Colonic mucosa (tissue), 4 donors: ENCODE measurements at regions not wholly inside any gene's neighbourhood (a gene's known extent, or its start where the extent isn't known, plus 50 kb on each side); places are given as distances from the start of the nearest gene placed in this dataset.

Experiments used
- DNase-seq: peaks from one replicate; pipeline ENCODE4 v3.0.0-alpha.2; 2020
- H3K27ac ChIP-seq: fragments of 200-600 bp; one replicate; pipeline ENCODE4 v1.8.0; 2021
- H3K27me3 ChIP-seq: fragments of 200-600 bp; one replicate; pipeline ENCODE4 v1.8.0; 2021
- H3K36me3 ChIP-seq: fragments of 200-600 bp; one replicate; pipeline ENCODE4 v1.8.0; 2021
- H3K4me1 ChIP-seq: fragments of 200-600 bp; one replicate; pipeline ENCODE4 v1.8.0; 2021; ENCODE audit warnings: mild to moderate bottlenecking
- H3K4me3 ChIP-seq: fragments of 200-600 bp; one replicate; pipeline ENCODE4 v1.8.0; 2021
- H3K9ac ChIP-seq, 2 donors: one replicate each; pipeline ENCODE4 v1.7.0; 2013; ENCODE audit warnings: control low read depth in 2 of 2, low read depth in 2 of 2, low read length in 2 of 2
- H3K9me3 ChIP-seq: fragments of 200-600 bp; one replicate; pipeline ENCODE4 v1.8.0; 2021
- intact Hi-C: fragments of 100-400 bp; cut with DNase I; formaldehyde crosslinking; loops from one replicate; pipeline ENCODE4 v1.14.1; 2022
- TF ChIP-seq, protein P1 (sequence below): fragments of 200-600 bp; IDR thresholded peaks from one replicate; pipeline ENCODE4 v1.8.0; 2022; ENCODE audit warnings: antibody characterized with exemption, mild to moderate bottlenecking
- donor health status: healthy.
- donor health status: DM: no; HTN: no; CAD: no.
- donor health status: DM: no; HTN: no; CAD: no.

- no peaks in the 10 kb centered on the region for H3K36me3 ChIP-seq
- TF ChIP-seq, protein P1, sequence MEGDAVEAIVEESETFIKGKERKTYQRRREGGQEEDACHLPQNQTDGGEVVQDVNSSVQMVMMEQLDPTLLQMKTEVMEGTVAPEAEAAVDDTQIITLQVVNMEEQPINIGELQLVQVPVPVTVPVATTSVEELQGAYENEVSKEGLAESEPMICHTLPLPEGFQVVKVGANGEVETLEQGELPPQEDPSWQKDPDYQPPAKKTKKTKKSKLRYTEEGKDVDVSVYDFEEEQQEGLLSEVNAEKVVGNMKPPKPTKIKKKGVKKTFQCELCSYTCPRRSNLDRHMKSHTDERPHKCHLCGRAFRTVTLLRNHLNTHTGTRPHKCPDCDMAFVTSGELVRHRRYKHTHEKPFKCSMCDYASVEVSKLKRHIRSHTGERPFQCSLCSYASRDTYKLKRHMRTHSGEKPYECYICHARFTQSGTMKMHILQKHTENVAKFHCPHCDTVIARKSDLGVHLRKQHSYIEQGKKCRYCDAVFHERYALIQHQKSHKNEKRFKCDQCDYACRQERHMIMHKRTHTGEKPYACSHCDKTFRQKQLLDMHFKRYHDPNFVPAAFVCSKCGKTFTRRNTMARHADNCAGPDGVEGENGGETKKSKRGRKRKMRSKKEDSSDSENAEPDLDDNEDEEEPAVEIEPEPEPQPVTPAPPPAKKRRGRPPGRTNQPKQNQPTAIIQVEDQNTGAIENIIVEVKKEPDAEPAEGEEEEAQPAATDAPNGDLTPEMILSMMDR = no peak
- H3K4me3 ChIP-seq = no peak overlapping the region
- no peak overlapping the region for H3K9ac ChIP-seq
- intact Hi-C loops = no loop called here
- H3K27ac ChIP-seq = no peak overlapping the region
- H3K9me3 ChIP-seq = no peaks in the 10 kb centered on the region
- DNase-seq = no peak
- H3K27me3 ChIP-seq = no peaks in the 10 kb centered on the region
- H3K4me1 ChIP-seq = no peaks in the 10 kb centered on the region
Observed at GRCh38 chr6:101296169-101296960, 97.1 kb upstream of the GRIK2 start.

GRCh38 chr6:101302593-101302992 lies 90.9 kb upstream of the GRIK2 start:
- H3K4me1 ChIP-seq = no peaks in the 10 kb centered on the region
- H3K4me3 ChIP-seq = no peak overlapping the region
- no peaks in the 10 kb centered on the region for H3K9me3 ChIP-seq
- H3K36me3 ChIP-seq = no peaks in the 10 kb centered on the region
- H3K27me3 ChIP-seq = no peaks in the 10 kb centered on the region
- TF ChIP-seq, protein P1 = no peak
- no peak overlapping the region for H3K27ac ChIP-seq
- no peak for DNase-seq
- intact Hi-C loops = no loop called here
- H3K9ac ChIP-seq = no peak overlapping the region

DNA sequence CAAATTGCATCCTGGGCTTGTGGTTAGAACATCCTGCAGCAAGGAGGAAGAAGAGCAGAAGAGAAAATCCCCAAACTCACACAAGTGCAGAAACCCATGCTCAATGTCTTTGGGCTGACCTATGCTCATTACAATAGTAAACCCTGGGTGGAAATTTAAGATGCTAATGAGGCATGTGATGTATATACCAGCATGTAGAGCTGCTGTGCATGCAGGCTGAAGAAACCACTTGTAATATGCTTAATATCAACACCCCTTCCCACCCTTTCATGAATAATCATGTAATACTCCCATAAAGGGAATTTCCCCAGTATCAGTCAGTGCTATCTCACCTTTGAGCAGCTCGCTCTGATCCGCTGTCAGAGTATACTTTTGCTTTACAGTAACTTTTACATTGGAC lies 90.0 kb upstream of the GRIK2 start:
- no peak overlapping the region for H3K27ac ChIP-seq
- no peak overlapping the region for H3K9ac ChIP-seq
- intact Hi-C loops = no loop called here
- H3K36me3 ChIP-seq = no peaks in the 10 kb centered on the region
- H3K4me3 ChIP-seq = no peak overlapping the region
- H3K4me1 ChIP-seq = no peaks in the 10 kb centered on the region
- TF ChIP-seq, protein P1 = no peak
- no peak for DNase-seq
- no peaks in the 10 kb centered on the region for H3K27me3 ChIP-seq
- H3K9me3 ChIP-seq = no peaks in the 10 kb centered on the region

DNA sequence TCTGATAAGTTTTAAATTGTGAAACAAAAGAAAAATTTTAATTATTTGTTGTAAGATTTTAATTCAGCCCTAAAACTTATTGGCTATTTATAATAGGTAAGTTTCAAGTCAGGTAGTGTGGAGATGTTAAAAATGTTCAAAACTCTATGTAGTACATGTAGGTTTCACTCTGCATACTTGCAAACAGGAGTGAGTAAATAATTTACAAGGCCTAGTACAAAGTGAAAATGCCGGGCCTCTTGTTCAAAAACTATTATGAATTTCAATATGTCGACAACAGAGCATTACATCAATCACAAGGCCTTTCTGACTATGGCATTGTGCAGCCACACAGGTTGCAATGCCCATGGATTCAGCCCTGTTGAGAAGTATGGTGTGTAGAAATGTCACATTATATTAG lies 80.9 kb upstream of the GRIK2 start:
- TF ChIP-seq, protein P1 = no peak
- Histone ChIP-seq H3K27me3 (no peaks in the 10 kb centered on the region), H3K9me3 (no peaks in the 10 kb centered on the region), H3K9ac (no peak overlapping the region), H3K27ac (no peak overlapping the region), H3K4me3 (no peak overlapping the region), H3K4me1 (no peaks in the 10 kb centered on the region), H3K36me3 (no peaks in the 10 kb centered on the region)
- DNase-seq = no peak
- intact Hi-C loops = no loop called here

GRCh38 chr6:101322921-101323320 lies 70.6 kb upstream of the GRIK2 start:
- Histone ChIP-seq H3K9me3 (no peaks in the 10 kb centered on the region), H3K27me3 (no peaks in the 10 kb centered on the region), H3K9ac (no peak overlapping the region), H3K4me3 (no peak overlapping the region), H3K27ac (no peak overlapping the region), H3K36me3 (no peaks in the 10 kb centered on the region), H3K4me1 (no peaks in the 10 kb centered on the region)
- TF ChIP-seq, protein P1 = no peak
- no peak for DNase-seq
- intact Hi-C loops = no loop called here
